Activated CD8-positive, alpha-beta T cell treated with anti-CD3 and anti-CD28 coated beads for 36 hours (primary cell): ENCODE measurements at regions not wholly inside any gene's neighbourhood (a gene's known extent, or its start where the extent isn't known, plus 50 kb on each side); places are given as distances from the start of the nearest gene placed in this dataset.

Experiments used
- ATAC-seq: fragments of 200-7000 bp; cut with Tn5 transposase; one replicate; pipeline ENCODE4 v1.10.0; 2021; ENCODE audit warnings: mild to moderate bottlenecking, moderate library complexity
- CTCF ChIA-PET: fragments of 350-600 bp; sonication (Branson Sonifier 250); formaldehyde crosslinking; loops from one replicate; lab custom pipeline; 2021; ENCODE audit warnings: antibody characterized with exemption; lab: Charles Lee
- POLR2A ChIA-PET: fragments of 350-600 bp; sonication (Branson Sonifier 250); formaldehyde crosslinking; loops from one replicate; lab custom pipeline; 2021; ENCODE audit warnings: antibody characterized with exemption; lab: Charles Lee
- DNase-seq: peaks from one replicate; pipeline ENCODE4 v3.0.0-alpha.2; 2020
- H3K27ac Mint-ChIP-seq: one replicate; pipeline ENCODE4 v1.8.0; 2021; ENCODE audit warnings: mild to moderate bottlenecking, mixed read lengths
- H3K27me3 Mint-ChIP-seq: one replicate; pipeline ENCODE4 v1.8.0; 2021; ENCODE audit warnings: mixed read lengths
- H3K36me3 Mint-ChIP-seq: one replicate; pipeline ENCODE4 v1.8.0; 2021; ENCODE audit warnings: low read depth, mixed read lengths
- H3K4me1 Mint-ChIP-seq: one replicate; pipeline ENCODE4 v1.8.0; 2021; ENCODE audit warnings: low read depth, mixed read lengths
- H3K4me3 Mint-ChIP-seq: one replicate; pipeline ENCODE4 v1.8.0; 2021; ENCODE audit warnings: mild to moderate bottlenecking, moderate library complexity, mixed read lengths
- H3K9me3 Mint-ChIP-seq: one replicate; pipeline ENCODE4 v1.8.0; 2021; ENCODE audit warnings: mixed read lengths
- CTCF ChIP-seq: fragments of 200-600 bp; IDR thresholded peaks from one replicate; pipeline ENCODE4 v1.8.0; 2022; ENCODE audit warnings: antibody characterized with exemption, mild to moderate bottlenecking
- intact Hi-C: fragments of 100-400 bp; cut with micrococcal nuclease; formaldehyde crosslinking; loops from one replicate; pipeline ENCODE4 v1.10.0; 2022

GRCh38 chr10:128662520-128662919 is 536.3 kb upstream of the MKI67 start:
- ATAC-seq: no peak
- Mint-ChIP-seq H3K4me3 (no peak overlapping the region), H3K4me1 (no peaks in the 10 kb centered on the region), H3K27ac (no peak overlapping the region), H3K9me3 (no peaks in the 10 kb centered on the region), H3K36me3 (no peaks in the 10 kb centered on the region), H3K27me3 (peaks cover 3% of the 10 kb centered on the region)
- intact Hi-C loops: no loop called here
- no peak for TF ChIP-seq CTCF
- POLR2A ChIA-PET: no interaction called here
- CTCF ChIA-PET: no interaction called here
- DNase-seq: no peak

- no peaks in the 10 kb centered on the region for H3K4me1 Mint-ChIP-seq
- H3K4me3 Mint-ChIP-seq: no peak overlapping the region
- peaks cover 3% of the 10 kb centered on the region for H3K27me3 Mint-ChIP-seq
- DNase-seq: no peak
- intact Hi-C loops: no loop called here
- CTCF ChIA-PET: no interaction called here
- TF ChIP-seq CTCF: no peak
- H3K9me3 Mint-ChIP-seq: no peaks in the 10 kb centered on the region
- H3K36me3 Mint-ChIP-seq: no peaks in the 10 kb centered on the region
- no peak overlapping the region for H3K27ac Mint-ChIP-seq
- ATAC-seq: no peak
- POLR2A ChIA-PET: no interaction called here
Measured at GRCh38 chr10:128664729-128665128, 538.5 kb upstream of the MKI67 start.

GRCh38 chr10:128675405-128675804 is 549.2 kb upstream of the MKI67 start:
- Mint-ChIP-seq H3K36me3 (no peaks in the 10 kb centered on the region), H3K9me3 (no peaks in the 10 kb centered on the region), H3K4me1 (no peaks in the 10 kb centered on the region), H3K27me3 (no peaks in the 10 kb centered on the region), H3K4me3 (no peak overlapping the region), H3K27ac (no peak overlapping the region)
- ATAC-seq (no peak), DNase-seq (no peak)
- TF ChIP-seq CTCF: no peak
- intact Hi-C loops: no loop called here
- ChIA-PET CTCF (no interaction called here), POLR2A (no interaction called here)

- CTCF ChIA-PET: interaction anchor here (0.8 kb wide), 1 partner anchor 416 kb away, joined by 3 read pairs; no protein-coding TSS in a partner anchor
Measured at GRCh38 chr10:128680116-128680515, 553.9 kb upstream of the MKI67 start.

GRCh38 chr10:128684215-128684614 is 558.0 kb upstream of the MKI67 start:
- Mint-ChIP-seq H3K27ac (no peak overlapping the region), H3K4me1 (no peaks in the 10 kb centered on the region), H3K27me3 (no peaks in the 10 kb centered on the region), H3K36me3 (no peaks in the 10 kb centered on the region), H3K9me3 (no peaks in the 10 kb centered on the region), H3K4me3 (no peak overlapping the region)
- POLR2A ChIA-PET: no interaction called here
- no peak for TF ChIP-seq CTCF
- ATAC-seq: no peak
- intact Hi-C loops: no loop called here
- CTCF ChIA-PET: interaction anchor here (1.6 kb wide), 1 partner anchor 16 kb away, joined by 3 read pairs; no protein-coding TSS in a partner anchor
- DNase-seq: no peak

More at GRCh38 chr10:128680116-128680515, 553.9 kb upstream of the MKI67 start:
- H3K27me3 Mint-ChIP-seq: no peaks in the 10 kb centered on the region
- POLR2A ChIA-PET: no interaction called here
- no peak overlapping the region for H3K4me3 Mint-ChIP-seq
- no peak for DNase-seq
- H3K9me3 Mint-ChIP-seq: no peaks in the 10 kb centered on the region
- no peak for ATAC-seq
- H3K36me3 Mint-ChIP-seq: no peaks in the 10 kb centered on the region
- no peaks in the 10 kb centered on the region for H3K4me1 Mint-ChIP-seq
- intact Hi-C loops: no loop called here
- H3K27ac Mint-ChIP-seq: no peak overlapping the region
- TF ChIP-seq CTCF: no peak
